ENCODE measurements at regions not wholly inside any gene's neighbourhood (a gene's known extent, or its start where the extent isn't known, plus 50 kb on each side); places are given as distances from the start of the nearest gene placed in this dataset.
A peak's percentile ranks its signal among the peaks of the same experiment; 100 is the strongest.

DNA sequence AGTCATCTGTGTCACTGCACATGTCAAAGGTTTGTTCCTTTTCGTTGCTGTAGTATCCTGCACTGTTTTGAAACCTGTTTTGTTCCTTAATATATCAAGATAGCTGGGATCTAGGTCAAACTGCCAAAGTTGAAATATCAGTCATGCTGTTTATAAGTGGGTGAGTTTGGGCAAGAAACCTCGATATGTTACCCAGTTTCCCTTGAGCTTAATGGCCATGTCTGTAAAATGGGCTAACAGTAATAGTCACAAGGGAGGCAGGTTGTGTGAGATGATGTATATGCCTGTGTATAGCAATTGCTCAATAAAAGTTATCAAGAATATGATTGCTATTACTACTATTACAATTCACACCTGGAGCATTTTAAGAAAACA is 57.1 kb downstream of the BHLHE40 start:
- no peaks in the 10 kb centered on the region for H3K9me3 ChIP-seq (ENCODE audit: control extremely low read depth in 1 of 3, control insufficient read depth in 2 of 3, insufficient read depth in 1 of 3, low read length in 2 of 3)
- peaks cover 28 to 45% of the 10 kb centered on the region in 2 donors for H3K4me1 ChIP-seq (ENCODE audit: control insufficient read depth in 2 of 2, insufficient read depth in 2 of 2, low read length in 2 of 2)
- H3K36me3 ChIP-seq (replicated peaks in 1 of 2; ENCODE audit: control extremely low read depth in 1 of 2, control insufficient read depth in 1 of 2, extremely low read depth in 1 of 2, insufficient read depth in 2 of 2, low read length in 1 of 2) = no peaks in the 10 kb centered on the region
- TF ChIP-seq EZH2 (IDR thresholded peaks at IDR 0.05; ENCODE audit: borderline replicate concordance, insufficient read depth, low read depth, low read length, poor library complexity, severe bottlenecking) = no peak
- TF ChIP-seq, protein P1, sequence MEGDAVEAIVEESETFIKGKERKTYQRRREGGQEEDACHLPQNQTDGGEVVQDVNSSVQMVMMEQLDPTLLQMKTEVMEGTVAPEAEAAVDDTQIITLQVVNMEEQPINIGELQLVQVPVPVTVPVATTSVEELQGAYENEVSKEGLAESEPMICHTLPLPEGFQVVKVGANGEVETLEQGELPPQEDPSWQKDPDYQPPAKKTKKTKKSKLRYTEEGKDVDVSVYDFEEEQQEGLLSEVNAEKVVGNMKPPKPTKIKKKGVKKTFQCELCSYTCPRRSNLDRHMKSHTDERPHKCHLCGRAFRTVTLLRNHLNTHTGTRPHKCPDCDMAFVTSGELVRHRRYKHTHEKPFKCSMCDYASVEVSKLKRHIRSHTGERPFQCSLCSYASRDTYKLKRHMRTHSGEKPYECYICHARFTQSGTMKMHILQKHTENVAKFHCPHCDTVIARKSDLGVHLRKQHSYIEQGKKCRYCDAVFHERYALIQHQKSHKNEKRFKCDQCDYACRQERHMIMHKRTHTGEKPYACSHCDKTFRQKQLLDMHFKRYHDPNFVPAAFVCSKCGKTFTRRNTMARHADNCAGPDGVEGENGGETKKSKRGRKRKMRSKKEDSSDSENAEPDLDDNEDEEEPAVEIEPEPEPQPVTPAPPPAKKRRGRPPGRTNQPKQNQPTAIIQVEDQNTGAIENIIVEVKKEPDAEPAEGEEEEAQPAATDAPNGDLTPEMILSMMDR (IDR thresholded peaks at IDR 0.05) = no peak
- H3K27me3 Mint-ChIP-seq = no peaks in the 10 kb centered on the region
- no peak overlapping the region for H2AFZ ChIP-seq (ENCODE audit: insufficient read depth, low read depth, low read length, poor library complexity, severe bottlenecking)
- CTCF ChIA-PET = interaction anchor here (1.0 to 1.4 kb wide), 4 partner anchors 19 to 56 kb away, joined by 3 to 6 read pairs (median 4); no protein-coding TSS in a partner anchor
- intact Hi-C loops (cut with micrococcal nuclease) = no loop called here
- no peaks in the 10 kb centered on the region for H3K9me3 Mint-ChIP-seq (ENCODE audit: insufficient read depth)
- peaks cover 42% of the 10 kb centered on the region for H3K4me1 Mint-ChIP-seq
- 87% methylated on average over 2 of the region's 2 CpGs for WGBS (ENCODE audit: insufficient coverage)
- ATAC-seq (ENCODE audit: low read depth) (no peak), DNase-seq (no peak)
- H3K4me3 ChIP-seq (ENCODE audit: control extremely low read depth in 1 of 5, extremely low read depth in 1 of 5, insufficient read depth in 1 of 5, low read depth in 2 of 5, low read length in 4 of 5) = no peak overlapping the region
- no peak overlapping the region for H3K4me3 Mint-ChIP-seq
- no peak overlapping the region for H3K27ac ChIP-seq (ENCODE audit: low read length in 2 of 2)
- H3K4me2 ChIP-seq (replicated peaks; ENCODE audit: low read depth, low read length, poor library complexity, severe bottlenecking) = no peak overlapping the region
- POLR2A ChIA-PET = interaction anchor here (0.7 to 1.4 kb wide), 2 partner anchors 25 to 160 kb away, joined by 3 to 5 read pairs; no protein-coding TSS in a partner anchor
- H3K27me3 ChIP-seq (replicated peaks in 1 of 4; ENCODE audit: control extremely low read depth in 1 of 4, control insufficient read depth in 3 of 4, insufficient read depth in 4 of 4, low read length in 3 of 4) = no peaks in the 10 kb centered on the region
- H3K9ac ChIP-seq (ENCODE audit: low read length) = no peak overlapping the region
- H3K27ac Mint-ChIP-seq = no peak overlapping the region
- H3K79me2 ChIP-seq (ENCODE audit: control insufficient read depth, insufficient read depth, low read length) = no peaks in the 10 kb centered on the region
- no peaks in the 10 kb centered on the region for H4K20me1 ChIP-seq (ENCODE audit: control insufficient read depth, insufficient read depth, low read length, poor library complexity, severe bottlenecking)

DNA sequence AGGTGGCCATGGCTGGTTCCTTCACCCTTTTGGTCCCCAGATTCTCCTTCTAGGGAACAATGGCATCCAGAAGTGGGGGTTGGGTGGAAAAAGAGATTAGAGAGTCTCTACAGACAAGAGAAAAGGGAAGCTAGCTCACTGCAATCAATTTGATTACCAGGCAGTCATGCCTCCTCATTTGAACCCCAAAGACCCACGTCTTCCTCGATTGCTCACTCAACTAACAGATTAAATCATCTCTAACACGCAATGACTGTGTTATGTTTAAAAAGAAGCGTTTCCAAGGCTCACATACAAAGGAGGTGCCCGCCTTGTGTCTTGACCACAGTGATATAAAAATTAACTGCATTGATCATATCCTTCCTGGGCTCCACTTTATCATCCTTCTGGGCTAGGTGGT is 57.6 kb downstream of the BHLHE40 start:
- no peaks in the 10 kb centered on the region for H3K27me3 ChIP-seq (replicated peaks in 1 of 4; ENCODE audit: control extremely low read depth in 1 of 4, control insufficient read depth in 3 of 4, insufficient read depth in 4 of 4, low read length in 3 of 4)
- H3K4me1 ChIP-seq (ENCODE audit: control insufficient read depth in 2 of 2, insufficient read depth in 2 of 2, low read length in 2 of 2) = peaks cover 28 to 40% of the 10 kb centered on the region in 2 donors
- no peak overlapping the region for H2AFZ ChIP-seq (ENCODE audit: insufficient read depth, low read depth, low read length, poor library complexity, severe bottlenecking)
- H3K9me3 ChIP-seq (ENCODE audit: control extremely low read depth in 1 of 3, control insufficient read depth in 2 of 3, insufficient read depth in 1 of 3, low read length in 2 of 3) = no peaks in the 10 kb centered on the region
- no peak overlapping the region for H3K27ac ChIP-seq (ENCODE audit: low read length in 2 of 2)
- POLR2A ChIA-PET = interaction anchor here (1.4 kb wide), 1 partner anchor 26 kb away, joined by 5 read pairs; no protein-coding TSS in a partner anchor
- Mint-ChIP-seq H3K9me3 (ENCODE audit: insufficient read depth) (no peaks in the 10 kb centered on the region), H3K27me3 (no peaks in the 10 kb centered on the region), H3K4me3 (peak overlapping the region; percentile 5), H3K27ac (peak overlapping the region; percentile 10), H3K4me1 (peaks cover 39% of the 10 kb centered on the region)
- no peak overlapping the region for H3K4me2 ChIP-seq (replicated peaks; ENCODE audit: low read depth, low read length, poor library complexity, severe bottlenecking)
- no peak overlapping the region for H3K9ac ChIP-seq (ENCODE audit: low read length)
- ATAC-seq (ENCODE audit: low read depth) (no peak), DNase-seq (no peak)
- intact Hi-C loops (cut with micrococcal nuclease) = no loop called here
- TF ChIP-seq, protein P1 (IDR thresholded peaks at IDR 0.05) = no peak
- TF ChIP-seq EZH2 (IDR thresholded peaks at IDR 0.05; ENCODE audit: borderline replicate concordance, insufficient read depth, low read depth, low read length, poor library complexity, severe bottlenecking) = no peak
- H3K79me2 ChIP-seq (ENCODE audit: control insufficient read depth, insufficient read depth, low read length) = no peaks in the 10 kb centered on the region
- no peaks in the 10 kb centered on the region for H3K36me3 ChIP-seq (replicated peaks in 1 of 2; ENCODE audit: control extremely low read depth in 1 of 2, control insufficient read depth in 1 of 2, extremely low read depth in 1 of 2, insufficient read depth in 2 of 2, low read length in 1 of 2)
- H3K4me3 ChIP-seq (ENCODE audit: control extremely low read depth in 1 of 5, extremely low read depth in 1 of 5, insufficient read depth in 1 of 5, low read depth in 2 of 5, low read length in 4 of 5) = no peak overlapping the region
- CTCF ChIA-PET = interaction anchor here (1.0 to 1.4 kb wide), 4 partner anchors 19 to 56 kb away, joined by 3 to 6 read pairs (median 4); no protein-coding TSS in a partner anchor
- no peaks in the 10 kb centered on the region for H4K20me1 ChIP-seq (ENCODE audit: control insufficient read depth, insufficient read depth, low read length, poor library complexity, severe bottlenecking)
- no CpG with 5 or more reads among the region's 5 CpGs for WGBS (ENCODE audit: insufficient coverage)
